ENCODE measurements at regions not wholly inside any gene's neighbourhood (a gene's known extent, or its start where the extent isn't known, plus 50 kb on each side); places are given as distances from the start of the nearest gene placed in this dataset.

DNA sequence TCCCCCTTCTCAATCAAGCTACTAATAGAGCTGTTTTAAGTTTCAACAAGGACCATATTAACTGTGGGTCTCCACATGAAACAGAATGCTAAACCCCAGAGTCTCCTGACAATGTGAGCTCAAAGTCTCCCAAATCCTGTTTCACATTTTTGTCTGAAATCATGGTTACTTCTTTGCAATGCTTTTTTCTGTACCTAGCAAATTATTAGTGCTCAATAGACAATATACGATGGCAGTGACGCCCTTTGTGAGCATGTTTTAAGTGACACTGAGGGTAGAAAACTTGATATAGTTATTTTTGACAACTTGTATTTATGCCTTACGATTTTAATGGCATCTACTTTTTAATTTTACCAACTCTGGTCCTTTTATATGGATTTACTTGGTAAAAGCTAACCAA is 85.4 kb upstream of the SOX5 start:
- ATAC-seq (ENCODE audit: low read depth) (no peak), DNase-seq (no peak)
- Histone ChIP-seq H2AFZ (replicated peaks; ENCODE audit: low read length, poor library complexity) (no peak overlapping the region), H3K56ac (ENCODE audit: extremely low read depth, insufficient read depth, low read length) (no peak overlapping the region), H3K4ac (ENCODE audit: low read depth, low read length) (no peak overlapping the region), H3K4me2 (ENCODE audit: low read depth, low read length) (no peak overlapping the region), H3K27me3 (ENCODE audit: control insufficient read depth, insufficient read depth, low read length) (no peaks in the 10 kb centered on the region), H2BK5ac (ENCODE audit: low read depth, low read length, poor library complexity, severe bottlenecking) (no peak overlapping the region), H3K9ac (ENCODE audit: low read depth, low read length) (no peak overlapping the region), H4K20me1 (ENCODE audit: insufficient read depth, low read length) (no peaks in the 10 kb centered on the region), H2BK20ac (ENCODE audit: low read depth, low read length) (no peak overlapping the region), H3K18ac (ENCODE audit: low read depth, low read length) (no peak overlapping the region), H2AK9ac (replicated peaks; ENCODE audit: low read depth, low read length, poor library complexity) (no peak overlapping the region), H2BK15ac (ENCODE audit: low read depth, low read length) (no peak overlapping the region), H3K4me1 (ENCODE audit: control insufficient read depth, insufficient read depth, low read length) (peaks cover 3% of the 10 kb centered on the region; the same call in 1 of the 2 replicates), H3K23ac (ENCODE audit: low read depth, low read length) (no peak overlapping the region), H3K14ac (replicated peaks; ENCODE audit: low read depth, low read length) (no peak overlapping the region), H4K8ac (ENCODE audit: low read depth in 2 of 2, low read length in 2 of 2) (no peak overlapping the region), H4K5ac (ENCODE audit: low read depth, low read length) (no peak overlapping the region), H2AK5ac (ENCODE audit: low read depth, low read length) (no peak overlapping the region), H3K9me3 (ENCODE audit: control insufficient read depth, insufficient read depth, low read length) (no peaks in the 10 kb centered on the region), H2BK120ac (ENCODE audit: low read depth, low read length) (no peak overlapping the region), H3K79me1 (ENCODE audit: low read depth in 1 of 2, low read length in 2 of 2) (peaks cover 0 to 4% of the 10 kb centered on the region in 2 experiments; a peak in 1 of 4 replicates), H3K4me3 (ENCODE audit: insufficient read depth, low read depth, low read length) (no peak overlapping the region), H4K91ac (ENCODE audit: insufficient read depth, low read depth, low read length) (no peak overlapping the region), H3K36me3 (ENCODE audit: control insufficient read depth, insufficient read depth, low read length) (no peaks in the 10 kb centered on the region), H3K9me1 (ENCODE audit: insufficient read depth, low read length) (no peaks in the 10 kb centered on the region; the same call in 1 of the 2 replicates), H3K27ac (ENCODE audit: insufficient read depth, low read length) (no peak overlapping the region)
- POLR2A ChIA-PET (ENCODE audit: unreplicated experiment): no interaction called here
- in situ Hi-C loops (cut with MboI; ENCODE audit: low sequenced_read_pairs): no loop called here
- WGBS, 2 experiments (ENCODE audit: extremely low coverage in 2 of 2, insufficient read length in 1 of 2): no CpG with 5 or more reads among the region's 3 CpGs
- intact Hi-C loops (cut with micrococcal nuclease): no loop called here
- no TSS peak for BruUV-seq (replicated peaks)
- dilution Hi-C loops (cut with HindIII; ENCODE audit: low sequenced_read_pairs, unreplicated experiment): no loop called here
- CTCF ChIA-PET: no interaction called here
- TF ChIP-seq NFE2L2 (IDR thresholded peaks at IDR 0.05; ENCODE audit: low read depth, low read length) (no peak), MAZ (IDR thresholded peaks at IDR 0.05; ENCODE audit: borderline replicate concordance, low read depth, low read length) (no peak), RCOR1 (IDR thresholded peaks at IDR 0.05; ENCODE audit: insufficient replicate concordance, low read length) (no peak), MXI1 (IDR thresholded peaks at IDR 0.05; ENCODE audit: borderline replicate concordance, low read depth, low read length) (no peak), FOS (IDR thresholded peaks at IDR 0.05; ENCODE audit: low read depth, low read length) (no peak), BHLHE40 (IDR thresholded peaks at IDR 0.05; ENCODE audit: low read depth, low read length) (no peak), RFX5 (IDR thresholded peaks at IDR 0.05; ENCODE audit: low read depth, low read length) (no peak), SMC3 (IDR thresholded peaks at IDR 0.05; ENCODE audit: low read depth, low read length) (no peak), RAD21 (IDR thresholded peaks at IDR 0.05; ENCODE audit: low read length) (no peak), POLR2A (IDR thresholded peaks at IDR 0.05; ENCODE audit: low read depth, low read length) (no peak)
- TF ChIP-seq, protein P1, sequence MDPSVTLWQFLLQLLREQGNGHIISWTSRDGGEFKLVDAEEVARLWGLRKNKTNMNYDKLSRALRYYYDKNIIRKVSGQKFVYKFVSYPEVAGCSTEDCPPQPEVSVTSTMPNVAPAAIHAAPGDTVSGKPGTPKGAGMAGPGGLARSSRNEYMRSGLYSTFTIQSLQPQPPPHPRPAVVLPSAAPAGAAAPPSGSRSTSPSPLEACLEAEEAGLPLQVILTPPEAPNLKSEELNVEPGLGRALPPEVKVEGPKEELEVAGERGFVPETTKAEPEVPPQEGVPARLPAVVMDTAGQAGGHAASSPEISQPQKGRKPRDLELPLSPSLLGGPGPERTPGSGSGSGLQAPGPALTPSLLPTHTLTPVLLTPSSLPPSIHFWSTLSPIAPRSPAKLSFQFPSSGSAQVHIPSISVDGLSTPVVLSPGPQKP (IDR thresholded peaks at IDR 0.05; ENCODE audit: borderline replicate concordance, low read depth, low read length): no peak
- TF ChIP-seq, protein P2, sequence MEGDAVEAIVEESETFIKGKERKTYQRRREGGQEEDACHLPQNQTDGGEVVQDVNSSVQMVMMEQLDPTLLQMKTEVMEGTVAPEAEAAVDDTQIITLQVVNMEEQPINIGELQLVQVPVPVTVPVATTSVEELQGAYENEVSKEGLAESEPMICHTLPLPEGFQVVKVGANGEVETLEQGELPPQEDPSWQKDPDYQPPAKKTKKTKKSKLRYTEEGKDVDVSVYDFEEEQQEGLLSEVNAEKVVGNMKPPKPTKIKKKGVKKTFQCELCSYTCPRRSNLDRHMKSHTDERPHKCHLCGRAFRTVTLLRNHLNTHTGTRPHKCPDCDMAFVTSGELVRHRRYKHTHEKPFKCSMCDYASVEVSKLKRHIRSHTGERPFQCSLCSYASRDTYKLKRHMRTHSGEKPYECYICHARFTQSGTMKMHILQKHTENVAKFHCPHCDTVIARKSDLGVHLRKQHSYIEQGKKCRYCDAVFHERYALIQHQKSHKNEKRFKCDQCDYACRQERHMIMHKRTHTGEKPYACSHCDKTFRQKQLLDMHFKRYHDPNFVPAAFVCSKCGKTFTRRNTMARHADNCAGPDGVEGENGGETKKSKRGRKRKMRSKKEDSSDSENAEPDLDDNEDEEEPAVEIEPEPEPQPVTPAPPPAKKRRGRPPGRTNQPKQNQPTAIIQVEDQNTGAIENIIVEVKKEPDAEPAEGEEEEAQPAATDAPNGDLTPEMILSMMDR (conservative IDR thresholded peaks at IDR 0.05; ENCODE audit: low read depth, low read length): no peak
- TF ChIP-seq, protein P3, sequence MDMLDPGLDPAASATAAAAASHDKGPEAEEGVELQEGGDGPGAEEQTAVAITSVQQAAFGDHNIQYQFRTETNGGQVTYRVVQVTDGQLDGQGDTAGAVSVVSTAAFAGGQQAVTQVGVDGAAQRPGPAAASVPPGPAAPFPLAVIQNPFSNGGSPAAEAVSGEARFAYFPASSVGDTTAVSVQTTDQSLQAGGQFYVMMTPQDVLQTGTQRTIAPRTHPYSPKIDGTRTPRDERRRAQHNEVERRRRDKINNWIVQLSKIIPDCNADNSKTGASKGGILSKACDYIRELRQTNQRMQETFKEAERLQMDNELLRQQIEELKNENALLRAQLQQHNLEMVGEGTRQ (IDR thresholded peaks at IDR 0.05; ENCODE audit: low read depth, low read length): no peak

Measured in IMR-90 (cell line).